ENCODE measurements at regions not wholly inside any gene's neighbourhood (a gene's known extent, or its start where the extent isn't known, plus 50 kb on each side); places are given as distances from the start of the nearest gene placed in this dataset.

DNA sequence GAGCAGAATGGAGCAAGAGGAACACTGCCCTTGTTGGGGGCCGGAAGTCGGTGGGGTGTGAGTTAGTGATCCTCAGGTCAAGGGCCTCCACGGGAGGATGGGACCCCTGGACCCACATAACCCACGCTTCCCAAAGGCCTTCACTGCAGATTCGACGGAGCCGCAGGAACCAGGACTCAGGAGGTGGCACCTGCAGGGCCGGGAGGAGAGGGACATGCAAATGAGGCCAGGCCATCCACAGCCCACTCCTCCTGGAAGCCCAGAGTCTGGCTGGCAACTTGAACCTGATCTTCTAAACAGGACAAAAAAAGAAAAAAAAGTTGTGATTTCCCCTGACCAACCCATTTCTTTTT, 299.9 kb downstream of the SOX9 start:
- H3K27ac Mint-ChIP-seq, result no peak overlapping the region
- no peak overlapping the region for H3K4me3 Mint-ChIP-seq
- peaks cover 2% of the 10 kb centered on the region for H3K27me3 Mint-ChIP-seq (ENCODE audit: insufficient read depth, low read depth, poor library complexity)
- Histone ChIP-seq H3K79me2 (replicated peaks; ENCODE audit: insufficient read depth) (no peaks in the 10 kb centered on the region), H3F3A (replicated peaks; ENCODE audit: low read depth) (no peaks in the 10 kb centered on the region), H3K27ac (ENCODE audit: low read depth) (no peak overlapping the region), H4K20me1 (replicated peaks; ENCODE audit: insufficient read depth) (no peaks in the 10 kb centered on the region), H3K4me3 (no peak overlapping the region), H3K36me3 (ENCODE audit: insufficient read depth) (0 out of 2 replicates have a peak, but pooled peaks cover 5% of the 10 kb centered on the region), H3K4me1 (ENCODE audit: insufficient read depth) (no peaks in the 10 kb centered on the region), H3K4me2 (no peak overlapping the region), H3K9me2 (ENCODE audit: insufficient read depth) (no peaks in the 10 kb centered on the region; the same call in 1 of the 2 replicates), H3K27me3 (ENCODE audit: insufficient read depth) (no peaks in the 10 kb centered on the region), H2AFZ (no peak overlapping the region)
- H3K36me3 Mint-ChIP-seq (ENCODE audit: low read depth), result peaks cover 16% of the 10 kb centered on the region
- no peak for TF ChIP-seq POLR2AphosphoS5 (IDR thresholded peaks at IDR 0.05; ENCODE audit: low read depth)
- no peak for TF ChIP-seq JUNB (IDR thresholded peaks at IDR 0.05; ENCODE audit: unreplicated experiment)
- TF ChIP-seq, protein P1, sequence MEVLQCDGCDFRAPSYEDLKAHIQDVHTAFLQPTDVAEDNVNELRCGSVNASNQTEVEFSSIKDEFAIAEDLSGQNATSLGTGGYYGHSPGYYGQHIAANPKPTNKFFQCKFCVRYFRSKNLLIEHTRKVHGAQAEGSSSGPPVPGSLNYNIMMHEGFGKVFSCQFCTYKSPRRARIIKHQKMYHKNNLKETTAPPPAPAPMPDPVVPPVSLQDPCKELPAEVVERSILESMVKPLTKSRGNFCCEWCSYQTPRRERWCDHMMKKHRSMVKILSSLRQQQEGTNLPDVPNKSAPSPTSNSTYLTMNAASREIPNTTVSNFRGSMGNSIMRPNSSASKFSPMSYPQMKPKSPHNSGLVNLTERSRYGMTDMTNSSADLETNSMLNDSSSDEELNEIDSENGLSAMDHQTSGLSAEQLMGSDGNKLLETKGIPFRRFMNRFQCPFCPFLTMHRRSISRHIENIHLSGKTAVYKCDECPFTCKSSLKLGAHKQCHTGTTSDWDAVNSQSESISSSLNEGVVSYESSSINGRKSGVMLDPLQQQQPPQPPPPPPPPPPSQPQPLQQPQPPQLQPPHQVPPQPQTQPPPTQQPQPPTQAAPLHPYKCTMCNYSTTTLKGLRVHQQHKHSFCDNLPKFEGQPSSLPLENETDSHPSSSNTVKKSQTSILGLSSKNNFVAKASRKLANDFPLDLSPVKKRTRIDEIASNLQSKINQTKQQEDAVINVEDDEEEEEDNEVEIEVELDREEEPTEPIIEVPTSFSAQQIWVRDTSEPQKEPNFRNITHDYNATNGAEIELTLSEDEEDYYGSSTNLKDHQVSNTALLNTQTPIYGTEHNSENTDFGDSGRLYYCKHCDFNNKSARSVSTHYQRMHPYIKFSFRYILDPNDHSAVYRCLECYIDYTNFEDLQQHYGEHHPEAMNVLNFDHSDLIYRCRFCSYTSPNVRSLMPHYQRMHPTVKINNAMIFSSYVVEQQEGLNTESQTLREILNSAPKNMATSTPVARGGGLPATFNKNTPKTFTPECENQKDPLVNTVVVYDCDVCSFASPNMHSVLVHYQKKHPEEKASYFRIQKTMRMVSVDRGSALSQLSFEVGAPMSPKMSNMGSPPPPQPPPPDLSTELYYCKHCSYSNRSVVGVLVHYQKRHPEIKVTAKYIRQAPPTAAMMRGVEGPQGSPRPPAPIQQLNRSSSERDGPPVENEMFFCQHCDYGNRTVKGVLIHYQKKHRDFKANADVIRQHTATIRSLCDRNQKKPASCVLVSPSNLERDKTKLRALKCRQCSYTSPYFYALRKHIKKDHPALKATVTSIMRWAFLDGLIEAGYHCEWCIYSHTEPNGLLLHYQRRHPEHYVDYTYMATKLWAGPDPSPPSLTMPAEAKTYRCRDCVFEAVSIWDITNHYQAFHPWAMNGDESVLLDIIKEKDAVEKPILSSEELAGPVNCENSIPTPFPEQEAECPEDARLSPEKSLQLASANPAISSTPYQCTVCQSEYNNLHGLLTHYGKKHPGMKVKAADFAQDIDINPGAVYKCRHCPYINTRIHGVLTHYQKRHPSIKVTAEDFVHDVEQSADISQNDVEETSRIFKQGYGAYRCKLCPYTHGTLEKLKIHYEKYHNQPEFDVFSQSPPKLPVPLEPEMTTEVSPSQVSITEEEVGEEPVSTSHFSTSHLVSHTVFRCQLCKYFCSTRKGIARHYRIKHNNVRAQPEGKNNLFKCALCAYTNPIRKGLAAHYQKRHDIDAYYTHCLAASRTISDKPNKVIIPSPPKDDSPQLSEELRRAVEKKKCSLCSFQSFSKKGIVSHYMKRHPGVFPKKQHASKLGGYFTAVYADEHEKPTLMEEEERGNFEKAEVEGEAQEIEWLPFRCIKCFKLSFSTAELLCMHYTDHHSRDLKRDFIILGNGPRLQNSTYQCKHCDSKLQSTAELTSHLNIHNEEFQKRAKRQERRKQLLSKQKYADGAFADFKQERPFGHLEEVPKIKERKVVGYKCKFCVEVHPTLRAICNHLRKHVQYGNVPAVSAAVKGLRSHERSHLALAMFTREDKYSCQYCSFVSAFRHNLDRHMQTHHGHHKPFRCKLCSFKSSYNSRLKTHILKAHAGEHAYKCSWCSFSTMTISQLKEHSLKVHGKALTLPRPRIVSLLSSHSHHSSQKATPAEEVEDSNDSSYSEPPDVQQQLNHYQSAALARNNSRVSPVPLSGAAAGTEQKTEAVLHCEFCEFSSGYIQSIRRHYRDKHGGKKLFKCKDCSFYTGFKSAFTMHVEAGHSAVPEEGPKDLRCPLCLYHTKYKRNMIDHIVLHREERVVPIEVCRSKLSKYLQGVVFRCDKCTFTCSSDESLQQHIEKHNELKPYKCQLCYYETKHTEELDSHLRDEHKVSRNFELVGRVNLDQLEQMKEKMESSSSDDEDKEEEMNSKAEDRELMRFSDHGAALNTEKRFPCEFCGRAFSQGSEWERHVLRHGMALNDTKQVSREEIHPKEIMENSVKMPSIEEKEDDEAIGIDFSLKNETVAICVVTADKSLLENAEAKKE (CRISPR knock-in tag; IDR thresholded peaks at IDR 0.05), result no peak
- TF ChIP-seq, protein P2, sequence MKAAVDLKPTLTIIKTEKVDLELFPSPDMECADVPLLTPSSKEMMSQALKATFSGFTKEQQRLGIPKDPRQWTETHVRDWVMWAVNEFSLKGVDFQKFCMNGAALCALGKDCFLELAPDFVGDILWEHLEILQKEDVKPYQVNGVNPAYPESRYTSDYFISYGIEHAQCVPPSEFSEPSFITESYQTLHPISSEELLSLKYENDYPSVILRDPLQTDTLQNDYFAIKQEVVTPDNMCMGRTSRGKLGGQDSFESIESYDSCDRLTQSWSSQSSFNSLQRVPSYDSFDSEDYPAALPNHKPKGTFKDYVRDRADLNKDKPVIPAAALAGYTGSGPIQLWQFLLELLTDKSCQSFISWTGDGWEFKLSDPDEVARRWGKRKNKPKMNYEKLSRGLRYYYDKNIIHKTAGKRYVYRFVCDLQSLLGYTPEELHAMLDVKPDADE (IDR thresholded peaks at IDR 0.05), result no peak
- no peak for TF ChIP-seq STAT1 (IDR thresholded peaks at IDR 0.05; ENCODE audit: unreplicated experiment)
- TF ChIP-seq EZH2phosphoT487 (IDR thresholded peaks at IDR 0.05; ENCODE audit: unreplicated experiment), result no peak
- no peak for TF ChIP-seq ZNF114 (CRISPR knock-in tag; IDR thresholded peaks at IDR 0.05)
- TF ChIP-seq NANOG (IDR thresholded peaks at IDR 0.05; ENCODE audit: borderline replicate concordance), result no peak
- no peak for TF ChIP-seq EZH2 (IDR thresholded peaks at IDR 0.05; ENCODE audit: low read depth, unreplicated experiment)
- no peak for TF ChIP-seq ZNF331 (CRISPR knock-in tag; IDR thresholded peaks at IDR 0.05; ENCODE audit: low read depth)
- TF ChIP-seq CREB1 (CRISPR knock-in tag; IDR thresholded peaks at IDR 0.05; ENCODE audit: low read depth), result no peak
- TF ChIP-seq, protein P3, sequence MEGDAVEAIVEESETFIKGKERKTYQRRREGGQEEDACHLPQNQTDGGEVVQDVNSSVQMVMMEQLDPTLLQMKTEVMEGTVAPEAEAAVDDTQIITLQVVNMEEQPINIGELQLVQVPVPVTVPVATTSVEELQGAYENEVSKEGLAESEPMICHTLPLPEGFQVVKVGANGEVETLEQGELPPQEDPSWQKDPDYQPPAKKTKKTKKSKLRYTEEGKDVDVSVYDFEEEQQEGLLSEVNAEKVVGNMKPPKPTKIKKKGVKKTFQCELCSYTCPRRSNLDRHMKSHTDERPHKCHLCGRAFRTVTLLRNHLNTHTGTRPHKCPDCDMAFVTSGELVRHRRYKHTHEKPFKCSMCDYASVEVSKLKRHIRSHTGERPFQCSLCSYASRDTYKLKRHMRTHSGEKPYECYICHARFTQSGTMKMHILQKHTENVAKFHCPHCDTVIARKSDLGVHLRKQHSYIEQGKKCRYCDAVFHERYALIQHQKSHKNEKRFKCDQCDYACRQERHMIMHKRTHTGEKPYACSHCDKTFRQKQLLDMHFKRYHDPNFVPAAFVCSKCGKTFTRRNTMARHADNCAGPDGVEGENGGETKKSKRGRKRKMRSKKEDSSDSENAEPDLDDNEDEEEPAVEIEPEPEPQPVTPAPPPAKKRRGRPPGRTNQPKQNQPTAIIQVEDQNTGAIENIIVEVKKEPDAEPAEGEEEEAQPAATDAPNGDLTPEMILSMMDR (conservative IDR thresholded peaks at IDR 0.05; ENCODE audit: low read depth in 2 of 2), result no peak
- TF ChIP-seq, protein P4, sequence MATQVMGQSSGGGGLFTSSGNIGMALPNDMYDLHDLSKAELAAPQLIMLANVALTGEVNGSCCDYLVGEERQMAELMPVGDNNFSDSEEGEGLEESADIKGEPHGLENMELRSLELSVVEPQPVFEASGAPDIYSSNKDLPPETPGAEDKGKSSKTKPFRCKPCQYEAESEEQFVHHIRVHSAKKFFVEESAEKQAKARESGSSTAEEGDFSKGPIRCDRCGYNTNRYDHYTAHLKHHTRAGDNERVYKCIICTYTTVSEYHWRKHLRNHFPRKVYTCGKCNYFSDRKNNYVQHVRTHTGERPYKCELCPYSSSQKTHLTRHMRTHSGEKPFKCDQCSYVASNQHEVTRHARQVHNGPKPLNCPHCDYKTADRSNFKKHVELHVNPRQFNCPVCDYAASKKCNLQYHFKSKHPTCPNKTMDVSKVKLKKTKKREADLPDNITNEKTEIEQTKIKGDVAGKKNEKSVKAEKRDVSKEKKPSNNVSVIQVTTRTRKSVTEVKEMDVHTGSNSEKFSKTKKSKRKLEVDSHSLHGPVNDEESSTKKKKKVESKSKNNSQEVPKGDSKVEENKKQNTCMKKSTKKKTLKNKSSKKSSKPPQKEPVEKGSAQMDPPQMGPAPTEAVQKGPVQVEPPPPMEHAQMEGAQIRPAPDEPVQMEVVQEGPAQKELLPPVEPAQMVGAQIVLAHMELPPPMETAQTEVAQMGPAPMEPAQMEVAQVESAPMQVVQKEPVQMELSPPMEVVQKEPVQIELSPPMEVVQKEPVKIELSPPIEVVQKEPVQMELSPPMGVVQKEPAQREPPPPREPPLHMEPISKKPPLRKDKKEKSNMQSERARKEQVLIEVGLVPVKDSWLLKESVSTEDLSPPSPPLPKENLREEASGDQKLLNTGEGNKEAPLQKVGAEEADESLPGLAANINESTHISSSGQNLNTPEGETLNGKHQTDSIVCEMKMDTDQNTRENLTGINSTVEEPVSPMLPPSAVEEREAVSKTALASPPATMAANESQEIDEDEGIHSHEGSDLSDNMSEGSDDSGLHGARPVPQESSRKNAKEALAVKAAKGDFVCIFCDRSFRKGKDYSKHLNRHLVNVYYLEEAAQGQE (IDR thresholded peaks at IDR 0.05; ENCODE audit: unreplicated experiment), result no peak
- H3K9me3 Mint-ChIP-seq, result peaks cover 22% of the 10 kb centered on the region
- DNase-seq (ENCODE audit: low spot score), result no peak
- ATAC-seq, result no peak
- peaks cover 14% of the 10 kb centered on the region for H3K4me1 Mint-ChIP-seq

All from GM23338 (cell line).